Activated CD4-positive, alpha-beta T cell treated with anti-CD3 and anti-CD28 coated beads, Interleukin-2, amount 10 ng/mL, durations not matched to agents 24 days and 14 days (primary cell): ENCODE measurements at regions not wholly inside any gene's neighbourhood (a gene's known extent, or its start where the extent isn't known, plus 50 kb on each side); places are given as distances from the start of the nearest gene placed in this dataset.

Source experiments
- DNase-seq: peaks from one replicate; pipeline ENCODE4 v3.0.0; 2022
- H3K27ac Mint-ChIP-seq: one replicate; pipeline ENCODE4 v1.8.0; 2022; ENCODE audit warnings: mild to moderate bottlenecking, mixed read lengths
- H3K27me3 Mint-ChIP-seq: one replicate; pipeline ENCODE4 v1.8.0; 2022; ENCODE audit warnings: mixed read lengths
- H3K36me3 Mint-ChIP-seq: one replicate; pipeline ENCODE4 v1.8.0; 2022; ENCODE audit warnings: low read depth, mild to moderate bottlenecking, mixed read lengths
- H3K4me1 Mint-ChIP-seq: one replicate; pipeline ENCODE4 v1.8.0; 2021; ENCODE audit warnings: mixed read lengths
- H3K4me3 Mint-ChIP-seq: one replicate; pipeline ENCODE4 v1.8.0; 2022; ENCODE audit warnings: mild to moderate bottlenecking, moderate library complexity, mixed read lengths
- H3K9me3 Mint-ChIP-seq: one replicate; pipeline ENCODE4 v1.8.0; 2021; ENCODE audit warnings: mixed read lengths
- intact Hi-C: fragments of 100-400 bp; cut with micrococcal nuclease; formaldehyde crosslinking; loops from one replicate; pipeline ENCODE4 v1.15.1; 2023

DNA sequence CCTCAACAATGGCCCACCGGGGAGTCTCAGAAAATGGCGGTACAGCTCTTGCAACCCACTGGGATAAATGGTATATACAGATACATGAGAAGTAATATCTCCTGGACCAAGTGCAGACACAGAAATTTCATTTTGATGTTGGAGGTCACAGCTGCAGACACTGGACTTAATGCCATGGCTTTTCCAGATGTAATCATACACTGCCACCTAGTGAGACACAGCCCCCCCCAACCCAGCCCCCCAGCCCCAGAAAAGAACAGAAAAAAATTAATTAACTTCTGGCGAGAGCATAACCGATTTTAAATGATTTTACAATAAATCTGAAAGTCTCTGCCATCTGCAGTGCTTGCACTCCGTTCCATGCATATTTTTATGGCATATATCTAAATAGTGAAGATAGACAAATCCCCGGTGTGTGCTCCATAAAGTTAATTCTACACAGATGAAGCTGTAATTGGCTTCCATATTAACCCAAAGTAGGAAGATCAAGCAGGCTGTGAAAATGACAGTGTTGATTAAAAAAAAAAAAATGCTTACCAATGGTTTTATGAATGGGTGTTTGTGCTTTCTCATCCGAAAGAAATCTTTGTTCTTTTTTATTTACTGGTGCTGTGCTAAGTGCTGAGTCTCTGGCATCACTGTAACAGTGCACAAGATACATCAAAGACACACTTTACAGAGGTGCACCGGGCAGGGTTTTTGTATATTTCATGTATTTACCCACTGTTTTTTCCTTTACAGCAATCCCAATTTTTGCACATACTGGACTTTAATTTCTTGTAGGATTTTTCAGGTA lies 804.1 kb downstream of the TFAP2A start:
- Mint-ChIP-seq H3K36me3 (no peaks in the 10 kb centered on the region), H3K4me1 (no peaks in the 10 kb centered on the region), H3K27me3 (no peaks in the 10 kb centered on the region), H3K4me3 (no peak overlapping the region), H3K27ac (no peak overlapping the region), H3K9me3 (no peaks in the 10 kb centered on the region)
- no peak for DNase-seq
- intact Hi-C loops: no loop called here

DNA sequence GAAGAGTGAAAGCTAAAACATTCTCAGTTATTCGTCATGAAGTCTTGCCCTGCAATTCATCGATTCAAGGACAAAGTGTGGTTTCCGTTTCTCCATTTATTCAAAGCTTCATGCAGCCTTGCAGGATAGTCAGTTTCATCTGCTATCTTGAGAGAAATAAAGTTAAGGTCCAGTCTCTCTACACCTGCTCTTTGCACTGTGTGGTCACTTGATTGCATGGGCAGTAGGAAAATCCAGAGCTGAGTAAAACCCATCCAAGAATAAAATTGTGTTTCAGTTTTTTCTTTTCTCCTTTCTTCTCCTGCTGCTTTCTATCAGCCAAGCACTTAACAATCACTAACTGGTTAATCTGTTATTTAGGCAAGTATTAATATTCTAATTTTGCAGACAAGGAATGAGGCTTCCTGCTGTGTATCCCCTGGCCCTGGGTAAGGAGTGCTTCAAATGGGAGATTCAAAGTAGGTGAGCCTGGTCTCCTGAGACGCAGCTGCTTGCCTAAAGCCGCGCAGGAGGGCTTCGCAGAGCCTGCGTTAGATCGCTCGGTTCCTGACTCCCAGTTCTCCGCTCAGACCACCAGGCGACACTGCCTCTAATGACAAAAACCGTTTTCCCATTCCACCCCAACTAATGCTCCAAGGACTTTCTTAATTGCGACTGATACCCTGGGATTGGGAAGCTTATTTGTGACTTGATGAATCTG lies 808.3 kb downstream of the TFAP2A start:
- no peaks in the 10 kb centered on the region for H3K27me3 Mint-ChIP-seq
- H3K36me3 Mint-ChIP-seq: no peaks in the 10 kb centered on the region
- no peak for DNase-seq
- no peaks in the 10 kb centered on the region for H3K4me1 Mint-ChIP-seq
- intact Hi-C loops: no loop called here
- no peaks in the 10 kb centered on the region for H3K9me3 Mint-ChIP-seq
- H3K27ac Mint-ChIP-seq: no peak overlapping the region
- H3K4me3 Mint-ChIP-seq: no peak overlapping the region

DNA sequence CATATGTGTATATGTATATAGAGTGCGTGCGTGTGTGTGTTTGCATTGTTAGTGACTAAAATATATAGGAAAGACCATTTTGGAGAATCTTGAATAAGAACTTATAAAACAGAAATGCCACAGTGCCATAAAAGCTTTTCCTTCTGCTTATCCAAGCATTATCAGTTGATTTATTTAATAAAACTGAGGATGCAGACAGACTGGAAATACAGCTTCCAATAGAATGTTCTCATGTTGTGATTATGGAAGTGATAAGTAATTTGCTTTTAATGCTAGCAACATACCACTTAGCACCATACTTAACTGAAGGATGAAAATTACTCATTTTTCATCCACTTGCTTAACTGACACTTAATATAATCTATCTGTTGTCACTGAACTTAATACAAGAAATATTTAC lies 820.1 kb downstream of the TFAP2A start:
- DNase-seq: no peak
- H3K4me1 Mint-ChIP-seq: no peaks in the 10 kb centered on the region
- no peaks in the 10 kb centered on the region for H3K27me3 Mint-ChIP-seq
- intact Hi-C loops: no loop called here
- no peak overlapping the region for H3K4me3 Mint-ChIP-seq
- H3K36me3 Mint-ChIP-seq: no peaks in the 10 kb centered on the region
- no peak overlapping the region for H3K27ac Mint-ChIP-seq
- no peaks in the 10 kb centered on the region for H3K9me3 Mint-ChIP-seq

DNA sequence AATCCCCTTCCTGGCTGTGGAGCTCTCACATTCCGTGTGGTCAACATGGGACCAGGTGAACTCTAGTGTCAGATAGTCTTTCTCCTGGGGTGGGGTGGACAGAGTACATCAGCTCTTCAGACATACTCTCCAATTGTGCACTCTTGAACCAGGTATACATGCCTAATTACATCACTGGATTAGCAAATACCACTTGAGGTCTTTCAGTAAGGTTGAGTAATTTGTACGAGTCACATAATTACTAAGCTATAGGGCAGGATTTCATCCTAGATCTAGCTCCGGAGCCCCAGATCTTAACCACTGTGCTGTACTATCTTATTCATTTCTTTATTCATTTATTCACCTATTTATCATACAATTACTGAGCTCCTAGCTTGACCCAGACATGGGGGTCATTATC lies 821.3 kb downstream of the TFAP2A start:
- intact Hi-C loops: no loop called here
- H3K9me3 Mint-ChIP-seq: no peaks in the 10 kb centered on the region
- H3K36me3 Mint-ChIP-seq: no peaks in the 10 kb centered on the region
- no peak for DNase-seq
- no peaks in the 10 kb centered on the region for H3K27me3 Mint-ChIP-seq
- H3K4me1 Mint-ChIP-seq: no peaks in the 10 kb centered on the region
- H3K27ac Mint-ChIP-seq: no peak overlapping the region
- no peak overlapping the region for H3K4me3 Mint-ChIP-seq

DNA sequence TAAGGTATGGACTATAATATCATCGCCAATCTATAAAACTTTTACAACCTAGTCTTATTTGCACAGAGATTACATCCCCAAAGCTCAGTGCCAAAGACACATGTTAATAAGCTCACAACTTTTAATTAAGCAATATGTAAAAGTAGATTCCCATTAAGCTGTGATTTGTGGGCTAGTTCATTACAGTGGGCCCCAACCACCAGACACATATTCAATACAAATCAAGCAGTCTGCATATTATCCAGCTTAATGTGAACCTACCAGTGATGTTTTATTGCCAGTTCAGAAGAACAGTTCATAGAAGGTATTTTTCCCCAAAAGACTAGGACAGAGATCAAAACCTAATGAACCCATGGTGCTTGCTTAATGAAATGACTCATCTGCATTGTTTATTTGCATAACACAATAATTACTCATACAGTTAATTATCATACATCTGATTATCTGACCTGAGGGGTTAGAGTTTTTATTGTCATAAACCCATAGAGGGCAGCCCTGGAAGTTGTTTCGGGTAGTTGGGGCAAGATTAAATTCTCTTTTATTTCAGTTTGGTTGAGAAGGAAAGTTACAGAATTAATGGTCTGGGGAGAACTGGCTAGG lies 831.0 kb downstream of the TFAP2A start:
- Mint-ChIP-seq H3K4me1 (no peaks in the 10 kb centered on the region), H3K36me3 (no peaks in the 10 kb centered on the region), H3K27me3 (no peaks in the 10 kb centered on the region), H3K27ac (no peak overlapping the region), H3K9me3 (no peaks in the 10 kb centered on the region), H3K4me3 (no peak overlapping the region)
- no peak for DNase-seq
- intact Hi-C loops: no loop called here

DNA sequence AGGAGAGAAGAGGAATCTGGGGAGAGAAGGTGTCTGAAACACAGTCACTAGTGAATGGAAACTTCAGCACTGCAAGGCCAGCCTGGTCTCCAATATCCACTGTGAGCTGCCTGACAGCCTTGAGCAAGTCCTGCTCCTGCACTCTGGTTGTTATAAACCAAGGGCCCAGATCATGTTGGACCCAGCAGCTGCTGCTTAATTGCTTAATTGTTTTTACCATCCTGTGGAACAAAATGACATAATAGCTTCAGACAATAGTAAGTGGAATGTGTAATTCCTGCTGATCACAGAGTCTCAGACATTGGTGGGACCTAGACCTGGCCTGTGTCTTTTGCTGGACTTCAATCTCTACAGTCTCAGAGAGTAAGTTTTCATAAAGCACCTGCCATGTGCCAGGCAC lies 833.7 kb downstream of the TFAP2A start:
- Mint-ChIP-seq H3K27me3 (no peaks in the 10 kb centered on the region), H3K36me3 (no peaks in the 10 kb centered on the region), H3K4me3 (no peak overlapping the region), H3K27ac (no peak overlapping the region), H3K4me1 (no peaks in the 10 kb centered on the region), H3K9me3 (no peaks in the 10 kb centered on the region)
- no peak for DNase-seq
- intact Hi-C loops: no loop called here

DNA sequence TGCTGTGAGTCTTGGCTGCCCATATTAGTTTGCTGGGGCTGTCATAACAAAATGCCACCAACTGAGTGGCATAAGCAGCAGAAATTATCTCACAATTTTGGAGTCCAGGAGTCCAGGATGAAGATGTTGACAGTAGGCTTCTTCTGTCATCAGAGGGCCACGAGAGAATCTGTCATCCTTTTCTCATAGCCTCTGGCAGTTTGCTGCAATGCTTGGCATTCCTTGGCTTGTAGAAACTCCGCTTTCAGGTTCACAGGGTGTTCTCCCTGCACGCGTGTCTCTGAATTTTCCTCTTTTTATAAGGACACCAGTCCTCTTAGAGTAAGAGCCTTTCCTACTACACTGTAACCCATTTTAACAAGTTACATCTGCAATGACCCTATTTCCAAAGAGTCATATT lies 838.4 kb downstream of the TFAP2A start:
- Mint-ChIP-seq H3K27ac (no peak overlapping the region), H3K4me1 (no peaks in the 10 kb centered on the region), H3K9me3 (no peaks in the 10 kb centered on the region), H3K36me3 (no peaks in the 10 kb centered on the region), H3K27me3 (no peaks in the 10 kb centered on the region), H3K4me3 (no peak overlapping the region)
- intact Hi-C loops: no loop called here
- DNase-seq: no peak

DNA sequence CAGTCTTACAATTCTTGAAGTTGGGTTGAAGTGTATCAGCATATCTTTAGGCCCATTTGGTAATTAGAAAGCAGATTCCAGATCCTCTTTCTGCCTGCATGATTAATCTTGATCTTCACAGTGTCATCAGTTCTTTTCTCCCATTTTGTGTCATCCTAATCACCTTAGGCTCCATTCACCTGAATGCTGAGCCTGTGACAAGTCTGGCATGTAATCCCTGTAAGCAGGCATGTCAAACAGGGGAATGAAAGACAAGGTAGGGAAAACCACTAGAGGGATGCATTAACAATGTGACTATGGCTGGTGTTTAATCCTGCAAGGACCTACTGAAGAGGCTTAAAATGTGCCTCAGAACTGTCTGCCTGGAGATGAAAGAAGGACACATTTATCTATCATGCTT lies 848.8 kb downstream of the TFAP2A start:
- intact Hi-C loops: no loop called here
- H3K36me3 Mint-ChIP-seq: no peaks in the 10 kb centered on the region
- H3K27ac Mint-ChIP-seq: no peak overlapping the region
- no peaks in the 10 kb centered on the region for H3K9me3 Mint-ChIP-seq
- no peaks in the 10 kb centered on the region for H3K4me1 Mint-ChIP-seq
- no peak overlapping the region for H3K4me3 Mint-ChIP-seq
- no peaks in the 10 kb centered on the region for H3K27me3 Mint-ChIP-seq
- DNase-seq: no peak

DNA sequence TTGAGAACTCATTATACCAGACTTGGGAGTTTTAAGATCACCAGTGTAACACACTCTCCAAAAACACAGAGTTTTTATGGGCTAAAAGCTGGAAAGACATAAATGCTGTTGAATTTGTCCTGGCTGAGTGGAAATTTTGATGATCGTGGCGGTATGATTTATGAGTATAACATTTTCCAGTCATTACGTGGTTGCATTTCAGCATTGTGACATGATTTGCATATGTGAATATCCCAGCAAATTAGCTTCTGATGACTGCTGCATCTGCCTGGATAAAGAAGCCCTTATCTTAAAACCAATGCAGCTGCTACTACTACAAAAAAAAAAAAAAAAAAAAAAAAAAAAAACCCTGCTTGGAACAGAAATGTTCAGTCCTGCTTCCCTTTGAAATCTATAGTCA lies 850.9 kb downstream of the TFAP2A start:
- no peaks in the 10 kb centered on the region for H3K27me3 Mint-ChIP-seq
- no peak overlapping the region for H3K4me3 Mint-ChIP-seq
- no peak overlapping the region for H3K27ac Mint-ChIP-seq
- no peak for DNase-seq
- H3K4me1 Mint-ChIP-seq: no peaks in the 10 kb centered on the region
- no peaks in the 10 kb centered on the region for H3K9me3 Mint-ChIP-seq
- intact Hi-C loops: no loop called here
- H3K36me3 Mint-ChIP-seq: no peaks in the 10 kb centered on the region

DNA sequence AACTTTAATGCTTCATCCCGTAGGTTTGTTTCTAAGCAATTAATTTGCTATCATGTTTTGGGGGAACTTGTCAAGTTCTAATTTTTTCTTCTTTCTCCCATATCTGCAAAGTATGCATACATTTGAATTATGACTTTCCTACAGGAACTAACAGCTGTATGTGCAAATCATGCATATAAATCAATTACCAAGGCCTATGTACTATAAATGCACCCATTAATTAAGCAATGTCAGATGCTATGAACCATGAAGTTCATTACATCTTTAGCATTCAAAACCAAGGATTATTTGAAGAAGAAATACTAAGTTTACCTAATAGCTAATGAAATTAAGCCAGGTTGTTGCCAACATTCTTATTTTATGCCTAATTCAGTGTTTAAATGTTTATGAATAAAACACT lies 851.3 kb downstream of the TFAP2A start:
- Mint-ChIP-seq H3K27ac (no peak overlapping the region), H3K27me3 (no peaks in the 10 kb centered on the region), H3K36me3 (no peaks in the 10 kb centered on the region), H3K4me3 (no peak overlapping the region), H3K9me3 (no peaks in the 10 kb centered on the region), H3K4me1 (no peaks in the 10 kb centered on the region)
- intact Hi-C loops: no loop called here
- DNase-seq: no peak

DNA sequence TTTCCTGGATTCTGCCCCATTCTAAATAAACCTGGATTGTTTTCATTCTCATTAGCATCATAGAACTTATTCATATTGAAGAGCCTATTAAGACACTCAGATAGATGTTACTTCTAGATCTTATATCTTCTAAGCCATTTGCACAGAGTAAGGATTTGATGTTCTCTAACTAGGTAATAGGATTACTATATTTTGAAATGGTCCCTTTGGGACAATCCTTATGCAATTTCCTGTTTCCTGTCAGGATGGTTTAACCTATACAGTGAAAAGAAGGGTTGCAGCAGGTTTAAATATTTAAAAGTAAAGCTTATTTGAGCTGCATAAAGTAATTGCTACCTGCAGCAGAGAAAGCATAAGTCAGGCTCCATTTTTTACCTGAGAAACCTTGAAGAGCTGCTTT lies 860.1 kb downstream of the TFAP2A start:
- Mint-ChIP-seq H3K36me3 (no peaks in the 10 kb centered on the region), H3K27me3 (no peaks in the 10 kb centered on the region), H3K9me3 (peaks cover 6% of the 10 kb centered on the region), H3K4me1 (no peaks in the 10 kb centered on the region), H3K4me3 (no peak overlapping the region), H3K27ac (no peak overlapping the region)
- no peak for DNase-seq
- intact Hi-C loops: no loop called here

DNA sequence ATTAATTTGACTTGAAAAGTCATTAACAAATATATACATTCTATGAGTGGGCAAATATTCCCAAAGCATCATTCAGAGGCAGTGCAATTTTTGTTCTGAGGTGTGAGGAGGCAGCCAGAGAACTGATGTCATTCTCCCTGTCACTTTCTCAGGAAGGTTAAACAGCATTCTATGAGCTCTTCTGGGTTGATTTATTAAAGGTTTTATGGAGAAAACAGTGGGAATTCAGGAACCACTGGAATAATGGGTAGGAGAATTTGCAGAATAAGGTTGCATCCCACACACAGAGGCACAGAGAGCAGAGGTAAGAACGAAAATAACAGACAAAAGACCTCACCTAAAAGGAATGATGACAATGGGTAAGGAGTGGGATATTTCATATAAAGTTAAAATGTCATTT lies 860.6 kb downstream of the TFAP2A start:
- no peak for DNase-seq
- Mint-ChIP-seq H3K9me3 (peaks cover 6% of the 10 kb centered on the region), H3K36me3 (no peaks in the 10 kb centered on the region), H3K27me3 (no peaks in the 10 kb centered on the region), H3K27ac (no peak overlapping the region), H3K4me1 (no peaks in the 10 kb centered on the region), H3K4me3 (no peak overlapping the region)
- intact Hi-C loops: no loop called here

DNA sequence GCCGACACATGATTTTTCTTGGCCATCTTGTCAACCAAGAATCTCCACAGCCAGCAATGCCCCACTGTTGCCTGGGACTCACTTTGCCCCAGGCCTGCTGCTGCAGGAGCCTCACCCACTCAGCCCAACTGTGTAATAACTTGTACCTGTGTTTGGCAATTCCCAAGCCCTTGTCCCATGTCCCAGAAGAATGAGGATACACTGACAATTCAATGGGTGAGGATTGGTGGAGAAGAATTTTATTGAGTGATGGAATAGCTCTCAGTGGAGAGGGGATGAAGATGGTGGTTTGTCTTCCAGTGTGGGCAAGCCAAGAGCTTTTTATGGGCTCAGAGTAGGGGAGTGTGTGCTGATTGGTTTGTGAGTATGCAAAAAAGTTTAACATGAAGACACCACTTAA lies 861.9 kb downstream of the TFAP2A start:
- Mint-ChIP-seq H3K27ac (no peak overlapping the region), H3K4me3 (no peak overlapping the region)
- DNase-seq: no peak

DNA sequence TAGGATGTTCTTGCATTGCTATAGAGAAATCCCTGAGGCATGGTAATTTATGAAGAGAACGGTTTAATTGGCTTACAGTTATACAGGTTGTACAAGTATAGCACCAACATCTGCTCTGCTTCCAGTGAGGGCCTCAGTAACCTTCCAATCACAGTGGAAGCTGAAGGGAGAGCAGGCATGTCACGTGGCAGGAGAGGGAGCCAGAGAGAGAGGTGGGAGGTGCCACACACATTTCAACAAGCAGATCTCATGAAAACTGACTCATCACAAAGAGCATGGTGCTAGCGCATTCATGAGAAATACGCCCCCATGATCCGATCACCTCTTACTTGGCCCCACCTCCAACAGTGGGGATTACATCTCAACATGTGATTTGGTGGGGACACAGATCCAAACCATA lies 871.2 kb downstream of the TFAP2A start:
- intact Hi-C loops: no loop called here

More for the DNA sequence above, 861.9 kb downstream of the TFAP2A start:
- no peaks in the 10 kb centered on the region for H3K27me3 Mint-ChIP-seq
- intact Hi-C loops: no loop called here
- peaks cover 6% of the 10 kb centered on the region for H3K9me3 Mint-ChIP-seq
- H3K36me3 Mint-ChIP-seq: no peaks in the 10 kb centered on the region
- H3K4me1 Mint-ChIP-seq: no peaks in the 10 kb centered on the region

More for the DNA sequence above, 871.2 kb downstream of the TFAP2A start:
- Mint-ChIP-seq H3K27me3 (no peaks in the 10 kb centered on the region), H3K4me1 (no peaks in the 10 kb centered on the region), H3K9me3 (no peaks in the 10 kb centered on the region), H3K36me3 (no peaks in the 10 kb centered on the region), H3K27ac (no peak overlapping the region), H3K4me3 (no peak overlapping the region)
- no peak for DNase-seq
